ENCODE measurements at regions not wholly inside any gene's neighbourhood (a gene's known extent, or its start where the extent isn't known, plus 50 kb on each side); places are given as distances from the start of the nearest gene placed in this dataset.

DNA sequence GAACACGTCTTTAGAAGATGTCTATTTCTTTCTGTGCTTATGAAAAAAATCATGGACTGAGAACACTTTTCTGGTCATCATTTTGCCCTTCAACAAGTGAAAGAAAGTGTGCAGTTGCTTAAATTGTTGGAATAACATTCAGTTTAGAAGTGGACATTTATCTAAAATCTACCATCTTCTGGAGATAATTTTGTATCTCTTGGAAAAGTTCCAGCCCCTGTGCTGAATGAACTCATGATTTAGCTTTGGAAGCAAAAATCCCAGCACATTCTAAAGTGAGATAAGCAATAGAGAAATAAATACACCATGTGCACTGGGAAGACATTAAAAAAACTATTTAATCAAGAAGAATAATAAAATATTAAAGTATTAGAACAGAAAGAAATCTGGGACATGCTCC is 1420.8 kb upstream of the SLC10A2 start:
- no peak for DNase-seq

DNA sequence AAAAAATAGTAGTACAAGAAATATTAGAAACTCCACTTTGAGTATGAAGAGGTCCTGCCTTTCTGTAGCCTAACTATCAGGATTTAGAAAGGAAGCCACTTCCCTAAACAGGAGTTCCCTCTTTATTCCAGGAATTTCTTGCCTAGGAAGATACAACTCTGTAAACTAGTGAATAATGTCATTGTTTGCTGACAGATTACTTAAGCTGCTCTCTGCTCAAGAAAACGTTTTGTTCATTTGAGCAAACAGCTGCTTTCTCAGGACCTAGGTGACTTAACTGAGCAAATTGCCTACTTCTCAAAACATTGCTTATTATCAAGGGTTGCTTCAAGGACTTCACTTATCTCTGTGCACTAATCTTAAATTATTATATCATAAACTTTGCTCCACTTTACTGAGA is 1419.4 kb upstream of the SLC10A2 start:
- DNase-seq, result no peak

- no peak for DNase-seq
Measured at GRCh38 chr13:104483631-104484030, 1417.4 kb upstream of the SLC10A2 start.

- DNase-seq, result no peak
Measured at GRCh38 chr13:104477261-104477660, 1411.0 kb upstream of the SLC10A2 start.

GRCh38 chr13:104473936-104474335 is 1407.7 kb upstream of the SLC10A2 start:
- no peak for DNase-seq

GRCh38 chr13:104466016-104466415 is 1399.8 kb upstream of the SLC10A2 start:
- no peak for DNase-seq

DNA sequence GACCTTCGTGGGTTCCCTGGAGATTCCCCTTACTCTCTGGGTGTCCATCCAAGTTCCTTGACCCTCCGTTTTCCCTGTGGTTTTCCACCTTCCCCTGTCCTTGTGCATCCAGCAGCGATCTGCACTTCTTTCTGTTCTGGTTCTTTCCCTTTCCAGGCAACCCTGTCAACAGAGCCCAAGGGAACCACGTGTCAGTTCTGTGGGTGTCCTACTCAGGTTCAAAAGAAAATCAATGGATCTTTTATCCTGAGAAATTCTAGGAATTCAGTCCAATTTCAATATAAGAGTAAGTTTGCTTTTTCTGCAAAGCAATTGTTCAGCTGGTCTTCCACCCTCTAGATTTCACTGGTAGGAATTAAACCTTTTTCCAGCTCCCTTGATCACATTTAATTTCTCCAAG is 1394.8 kb upstream of the SLC10A2 start:
- no peak for DNase-seq

GRCh38 chr13:104460554-104460953 is 1394.3 kb upstream of the SLC10A2 start:
- no peak for DNase-seq

GRCh38 chr13:104450006-104450405 is 1383.8 kb upstream of the SLC10A2 start:
- no peak for DNase-seq

- no peak for DNase-seq
Measured at GRCh38 chr13:104447348-104447747, 1381.1 kb upstream of the SLC10A2 start.

- no peak for DNase-seq
Measured at GRCh38 chr13:104442536-104442935, 1376.3 kb upstream of the SLC10A2 start.

GRCh38 chr13:104436555-104436954 is 1370.3 kb upstream of the SLC10A2 start:
- DNase-seq, result no peak

GRCh38 chr13:104431895-104432294 is 1365.7 kb upstream of the SLC10A2 start:
- no peak for DNase-seq

GRCh38 chr13:104426435-104426834 is 1360.2 kb upstream of the SLC10A2 start:
- no peak for DNase-seq

- DNase-seq, result no peak
Measured at GRCh38 chr13:104422668-104423067, 1356.5 kb upstream of the SLC10A2 start.

- DNase-seq, result no peak
Measured at GRCh38 chr13:104416973-104417372, 1350.8 kb upstream of the SLC10A2 start.

DNA sequence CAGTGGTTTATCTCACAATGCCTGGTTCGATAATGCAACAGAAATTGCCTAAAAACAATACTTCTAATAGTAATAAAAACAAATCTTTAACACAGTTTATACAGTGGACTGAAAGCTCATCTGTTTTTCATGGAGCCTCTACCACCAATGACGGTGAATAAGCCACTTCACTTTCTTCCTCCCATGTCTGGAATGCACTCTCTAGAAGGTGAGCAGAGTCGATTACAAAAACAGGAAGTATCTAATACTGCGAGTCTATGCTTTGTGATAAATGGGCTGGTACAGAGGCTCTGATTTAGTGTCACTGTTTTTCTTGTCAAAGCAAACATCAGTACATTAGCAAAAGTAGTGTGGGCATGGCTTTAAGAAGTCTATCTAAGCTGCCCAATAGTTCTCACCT is 1348.6 kb upstream of the SLC10A2 start:
- DNase-seq, result no peak

DNA sequence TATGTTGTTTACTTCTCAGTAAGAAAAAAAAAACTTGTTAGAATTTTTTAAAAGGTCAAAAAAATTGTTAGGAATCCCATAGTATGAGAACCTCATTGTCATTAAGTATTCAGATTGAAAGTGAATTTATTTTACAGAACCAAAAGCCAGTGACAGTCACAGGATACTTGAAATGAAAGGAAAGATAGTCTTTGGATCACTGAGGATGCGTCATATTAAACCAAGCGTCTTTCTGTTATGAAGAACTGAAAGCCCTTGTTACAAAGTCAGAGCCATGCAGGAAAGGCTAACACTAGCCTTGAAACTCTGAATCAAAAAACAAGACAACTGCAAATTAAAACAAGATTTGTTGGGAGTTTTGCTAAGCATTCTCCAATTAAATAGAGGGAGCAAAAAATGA is 1348.0 kb upstream of the SLC10A2 start:
- DNase-seq, result no peak

GRCh38 chr13:104411141-104411765 is 1345.0 kb upstream of the SLC10A2 start:
- DNase-seq, result no peak

DNA sequence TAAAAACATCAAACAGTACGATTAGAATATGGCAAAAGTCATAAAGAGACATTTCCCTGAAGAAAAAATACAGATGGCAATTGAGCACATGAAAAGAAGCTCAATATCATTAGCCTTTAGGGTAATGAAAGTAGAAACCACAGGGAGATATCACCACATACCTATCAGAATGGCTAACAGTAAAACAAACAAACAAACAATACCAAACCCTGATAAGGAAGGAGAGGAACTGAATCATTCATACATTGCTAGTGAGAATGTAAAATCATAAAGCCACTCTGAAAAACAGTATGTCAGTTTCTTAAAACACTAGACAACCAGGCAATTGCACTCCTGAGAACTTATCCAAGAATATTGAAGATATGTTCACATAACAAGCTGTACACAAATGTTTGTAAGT is 1342.5 kb upstream of the SLC10A2 start:
- DNase-seq, result no peak

DNA sequence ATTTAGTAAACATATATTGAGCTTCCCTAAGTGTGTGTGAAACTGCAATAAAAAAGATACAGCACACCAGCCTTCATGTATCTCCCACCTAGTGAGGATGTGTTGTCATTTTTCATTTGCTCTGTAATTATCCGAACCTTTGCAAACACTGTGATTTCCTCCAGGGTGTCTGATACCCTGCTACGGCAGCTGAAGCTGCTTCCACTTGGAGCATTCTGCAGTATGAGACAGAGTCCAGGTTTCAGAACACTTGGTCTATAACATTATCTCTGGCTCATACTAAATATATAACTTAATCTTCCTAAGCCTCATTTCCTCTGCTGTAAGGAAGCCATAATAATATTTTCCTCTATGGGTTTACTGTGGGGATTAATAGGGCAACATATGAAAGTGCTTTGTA is 1338.1 kb upstream of the SLC10A2 start:
- DNase-seq, result no peak

DNA sequence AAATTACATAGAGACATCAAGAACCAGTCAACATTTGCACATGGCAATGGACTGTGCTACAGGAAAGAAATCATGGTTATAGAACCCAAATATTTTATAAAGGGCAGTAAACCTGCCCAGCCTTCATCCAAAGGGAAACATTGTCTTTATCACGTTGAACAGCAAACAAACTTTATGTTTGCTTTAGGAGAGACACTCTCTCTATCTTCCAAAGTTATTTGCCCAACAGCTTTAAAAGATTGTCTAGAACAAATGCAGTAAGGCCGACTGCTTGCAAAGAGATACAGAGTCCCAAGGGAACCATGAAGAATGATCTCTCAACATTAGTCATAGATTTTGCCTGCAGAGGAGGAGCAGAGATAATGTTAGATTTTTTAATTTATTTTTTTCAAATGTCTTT is 1323.5 kb upstream of the SLC10A2 start:
- no peak for DNase-seq

DNA sequence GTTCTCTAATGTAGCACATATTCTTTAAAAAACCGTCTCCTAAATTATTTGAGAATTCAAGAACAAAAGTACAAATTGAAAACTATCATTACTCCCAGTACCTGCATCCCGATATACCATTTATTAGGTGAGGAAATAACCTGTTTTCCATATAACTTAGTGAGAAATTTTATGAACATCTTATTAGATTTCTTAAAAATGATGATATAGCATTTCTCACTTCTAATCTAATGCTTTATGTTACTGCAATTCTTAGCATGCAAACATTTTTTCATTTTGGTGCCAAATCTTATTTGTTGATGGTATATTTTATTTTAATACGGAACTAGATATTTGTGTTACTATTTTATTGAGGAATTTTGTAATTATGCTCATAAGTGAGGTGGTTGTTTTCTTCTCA is 1321.3 kb upstream of the SLC10A2 start:
- no peak for DNase-seq

DNA sequence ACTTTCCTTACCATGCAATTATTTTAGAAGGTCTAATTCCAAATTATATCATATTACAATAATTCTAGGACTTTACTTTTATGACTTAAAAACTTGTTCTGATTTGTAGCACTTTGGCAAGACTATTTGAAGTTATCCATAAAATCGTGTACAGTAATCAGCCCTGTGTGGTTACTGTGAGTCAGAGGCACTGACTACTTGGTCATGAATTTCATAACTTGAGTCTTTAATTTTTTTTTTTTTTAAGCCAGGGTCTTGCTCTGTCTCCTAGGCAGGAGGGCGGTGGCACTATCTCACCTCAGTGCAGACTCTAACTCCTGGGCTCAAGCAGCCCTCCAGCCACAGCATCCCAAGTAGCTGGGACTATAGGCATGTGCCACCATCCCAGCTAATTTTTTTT is 1319.2 kb upstream of the SLC10A2 start:
- no peak for DNase-seq

Data from hypothalamus (tissue), 51 donors.